Neural crest cell (in vitro differentiated cells): ENCODE measurements at regions not wholly inside any gene's neighbourhood (a gene's known extent, or its start where the extent isn't known, plus 50 kb on each side); places are given as distances from the start of the nearest gene placed in this dataset.

Source experiments
- DNase-seq: peaks from one replicate; pipeline ENCODE4 v3.0.0; 2021; ENCODE audit warnings: low read depth, mixed read lengths, low spot score
- H3K27ac Mint-ChIP-seq: one replicate; pipeline ENCODE4 v1.8.0; 2021; ENCODE audit warnings: mild to moderate bottlenecking, mixed read lengths; ENCODE audit not compliant: unreplicated experiment
- H3K27me3 Mint-ChIP-seq: 2 replicates; pipeline ENCODE4 v1.8.0; 2021; ENCODE audit warnings: low read depth, mild to moderate bottlenecking, mixed read lengths
- H3K36me3 Mint-ChIP-seq: 2 replicates; pipeline ENCODE4 v1.8.0; 2021; ENCODE audit warnings: low read depth, mild to moderate bottlenecking, mixed read lengths
- H3K4me1 Mint-ChIP-seq: 2 replicates; pipeline ENCODE4 v1.8.0; 2021; ENCODE audit warnings: mixed read lengths
- H3K4me3 Mint-ChIP-seq: one replicate; pipeline ENCODE4 v1.8.0; 2021; ENCODE audit warnings: mild to moderate bottlenecking, mixed read lengths
- H3K9me3 Mint-ChIP-seq: 2 replicates; pipeline ENCODE4 v1.8.0; 2021; ENCODE audit warnings: mixed read lengths
- CTCF ChIP-seq: fragments of 200-600 bp; sonication (generic); conservative IDR thresholded peaks from 2 replicates; pipeline ENCODE4 v1.5.0; 2021; ENCODE audit warnings: antibody characterized with exemption, mild to moderate bottlenecking

- H3K4me1 Mint-ChIP-seq = peaks cover 12% of the 10 kb centered on the region
- DNase-seq = no peak
- H3K27ac Mint-ChIP-seq = no peak overlapping the region
- H3K36me3 Mint-ChIP-seq = no peaks in the 10 kb centered on the region
- no peaks in the 10 kb centered on the region for H3K27me3 Mint-ChIP-seq
- no peaks in the 10 kb centered on the region for H3K9me3 Mint-ChIP-seq
- H3K4me3 Mint-ChIP-seq = no peak overlapping the region
- TF ChIP-seq CTCF = no peak
These were observed 171.2 kb downstream of the ZNF365 start for GRCh38 chr10:62545160-62546066.

- TF ChIP-seq CTCF = no peak
- Mint-ChIP-seq H3K27me3 (no peaks in the 10 kb centered on the region), H3K9me3 (peaks cover 2% of the 10 kb centered on the region), H3K4me1 (peaks cover 13% of the 10 kb centered on the region), H3K36me3 (no peaks in the 10 kb centered on the region), H3K27ac (no peak overlapping the region), H3K4me3 (no peak overlapping the region)
- DNase-seq = no peak
These were observed 174.5 kb downstream of the ZNF365 start for GRCh38 chr10:62548686-62549085.

- H3K27ac Mint-ChIP-seq = no peak overlapping the region
- no peak overlapping the region for H3K4me3 Mint-ChIP-seq
- DNase-seq = no peak
- H3K9me3 Mint-ChIP-seq = peaks cover 2% of the 10 kb centered on the region
- H3K27me3 Mint-ChIP-seq = no peaks in the 10 kb centered on the region
- no peak for TF ChIP-seq CTCF
- H3K4me1 Mint-ChIP-seq = peaks cover 5% of the 10 kb centered on the region
- no peaks in the 10 kb centered on the region for H3K36me3 Mint-ChIP-seq
These were observed 176.0 kb downstream of the ZNF365 start for GRCh38 chr10:62550173-62550572.

GRCh38 chr10:62554632-62555199 is 180.5 kb downstream of the ZNF365 start:
- no peak for DNase-seq
- Mint-ChIP-seq H3K27me3 (no peaks in the 10 kb centered on the region), H3K27ac (no peak overlapping the region), H3K36me3 (no peaks in the 10 kb centered on the region), H3K4me1 (peaks cover 5% of the 10 kb centered on the region), H3K9me3 (peaks cover 4% of the 10 kb centered on the region), H3K4me3 (no peak overlapping the region)
- TF ChIP-seq CTCF = peak; percentile 63

- H3K36me3 Mint-ChIP-seq = no peaks in the 10 kb centered on the region
- no peak overlapping the region for H3K27ac Mint-ChIP-seq
- TF ChIP-seq CTCF = no peak
These were observed 185.5 kb downstream of the ZNF365 start for GRCh38 chr10:62559481-62560200.

More at GRCh38 chr10:62559481-62560200, 185.5 kb downstream of the ZNF365 start:
- Mint-ChIP-seq H3K27me3 (no peaks in the 10 kb centered on the region), H3K9me3 (peaks cover 2% of the 10 kb centered on the region), H3K4me1 (peaks cover 5% of the 10 kb centered on the region), H3K4me3 (no peak overlapping the region)
- no peak for DNase-seq
